Kasumi-1 (cell line): ENCODE measurements at regions not wholly inside any gene's neighbourhood (a gene's known extent, or its start where the extent isn't known, plus 50 kb on each side); places are given as distances from the start of the nearest gene placed in this dataset.

ENCODE experiments used
- DNase-seq, 2 experiments: peaks; one replicate each; lab custom pipeline; 2025; lab: John Stamatoyannopoulos, UW

DNA sequence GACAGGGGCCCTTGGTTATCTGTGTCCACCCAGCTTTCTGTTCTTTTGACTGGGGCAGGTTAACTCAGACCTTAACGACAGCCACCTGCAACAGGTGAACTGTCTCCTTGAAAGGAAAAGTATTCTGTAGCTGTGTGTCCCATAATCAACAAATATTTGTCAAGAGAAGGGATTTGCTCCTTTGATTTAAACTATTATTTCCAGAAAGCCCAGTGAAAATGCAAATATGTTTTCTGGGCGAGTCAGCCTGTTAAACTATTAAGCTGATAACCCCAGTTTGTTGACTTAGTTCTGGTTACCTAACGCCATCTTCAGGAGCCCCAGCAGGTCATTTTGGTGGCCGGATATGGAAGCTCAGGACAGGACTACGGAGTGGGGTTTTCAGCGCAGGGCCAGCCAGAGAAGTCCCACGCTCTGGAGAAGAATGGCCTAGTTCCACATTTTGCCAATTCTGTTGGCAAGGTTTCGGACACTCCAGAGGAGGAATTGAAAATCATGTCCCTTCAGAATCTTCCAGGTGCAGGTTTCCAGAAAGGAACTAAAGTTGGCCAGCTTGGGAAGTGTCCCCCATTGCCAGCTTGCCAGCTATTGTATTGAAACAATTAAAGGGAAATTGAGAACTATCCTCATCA is 54.5 kb downstream of the ADRA2A start:
- no peak for DNase-seq

DNA sequence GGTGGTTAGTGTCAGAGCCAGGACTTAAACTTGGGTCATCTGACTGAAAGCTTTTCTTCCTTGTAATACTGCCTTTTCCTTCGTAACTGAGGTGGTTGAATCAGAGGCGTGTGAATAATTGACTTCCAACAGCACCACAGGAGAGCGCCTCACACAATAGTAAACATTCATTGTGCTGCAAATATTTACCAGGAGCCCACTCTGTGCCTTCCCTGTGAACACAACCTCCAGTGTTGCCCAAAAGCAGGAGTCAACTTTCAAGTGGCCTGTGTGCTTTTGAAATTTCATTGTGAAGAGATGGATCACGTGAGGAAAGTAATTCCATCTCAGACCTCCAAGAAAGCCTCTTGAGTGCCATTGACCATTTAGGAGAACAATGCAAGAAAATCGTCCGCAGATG is 60.2 kb downstream of the ADRA2A start:
- DNase-seq: no peak

DNA sequence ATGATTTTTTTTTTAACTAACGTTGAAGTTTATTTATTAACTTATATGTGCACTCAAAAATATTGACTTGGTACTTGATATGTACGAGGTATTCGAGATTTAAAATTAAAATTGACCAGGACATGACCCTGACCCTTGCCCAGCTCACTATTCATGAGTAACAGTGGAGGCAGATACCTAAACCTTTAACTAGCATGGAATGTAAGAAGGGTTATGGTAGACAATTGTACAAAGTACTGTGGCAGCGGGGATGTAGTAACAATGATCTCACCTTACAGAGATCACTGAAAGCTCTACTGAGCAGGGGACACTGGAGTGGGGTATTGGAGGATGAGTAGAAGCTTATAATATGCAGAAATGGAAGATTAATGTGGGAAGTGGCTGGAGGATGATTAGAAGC is 60.8 kb downstream of the ADRA2A start:
- DNase-seq: no peak

DNA sequence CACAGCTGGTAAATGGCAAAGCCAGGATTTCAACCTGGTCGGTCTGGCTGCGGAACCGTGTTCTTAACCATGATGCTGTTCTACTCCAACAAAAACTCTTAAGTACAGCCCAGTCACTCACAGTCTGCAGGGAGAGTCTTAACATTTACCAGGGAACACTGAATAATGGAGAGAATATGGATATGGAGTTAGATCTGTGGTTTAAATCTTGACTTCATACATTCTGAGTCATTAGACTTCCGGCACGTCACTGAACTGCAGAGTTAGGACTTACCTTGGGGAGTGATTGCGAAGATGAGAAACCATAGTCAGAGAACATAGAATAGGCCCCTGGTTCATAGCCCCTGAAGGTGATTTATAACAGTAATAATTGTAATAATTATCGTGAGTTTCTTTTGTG is 61.7 kb downstream of the ADRA2A start:
- DNase-seq: no peak

DNA sequence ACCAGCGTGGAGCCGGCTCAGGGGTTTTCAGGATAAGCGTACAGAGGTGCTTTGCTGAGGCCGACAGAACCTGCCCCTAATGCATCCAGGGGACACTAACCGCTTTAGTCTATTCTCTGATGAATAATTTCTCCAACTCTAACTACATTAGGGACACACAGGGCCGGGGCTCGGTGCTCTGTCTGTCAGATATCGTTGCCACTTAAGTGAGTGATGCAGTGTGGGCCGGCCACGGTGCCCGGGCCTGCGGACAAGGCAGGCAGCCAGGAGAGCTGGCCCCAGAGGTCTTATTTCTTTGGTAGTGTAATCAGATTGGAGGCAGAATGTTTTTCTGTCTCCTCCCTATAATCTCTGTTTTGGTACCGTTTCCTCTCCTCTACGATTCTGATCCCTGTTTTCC is 62.7 kb downstream of the ADRA2A start:
- no peak for DNase-seq

DNA sequence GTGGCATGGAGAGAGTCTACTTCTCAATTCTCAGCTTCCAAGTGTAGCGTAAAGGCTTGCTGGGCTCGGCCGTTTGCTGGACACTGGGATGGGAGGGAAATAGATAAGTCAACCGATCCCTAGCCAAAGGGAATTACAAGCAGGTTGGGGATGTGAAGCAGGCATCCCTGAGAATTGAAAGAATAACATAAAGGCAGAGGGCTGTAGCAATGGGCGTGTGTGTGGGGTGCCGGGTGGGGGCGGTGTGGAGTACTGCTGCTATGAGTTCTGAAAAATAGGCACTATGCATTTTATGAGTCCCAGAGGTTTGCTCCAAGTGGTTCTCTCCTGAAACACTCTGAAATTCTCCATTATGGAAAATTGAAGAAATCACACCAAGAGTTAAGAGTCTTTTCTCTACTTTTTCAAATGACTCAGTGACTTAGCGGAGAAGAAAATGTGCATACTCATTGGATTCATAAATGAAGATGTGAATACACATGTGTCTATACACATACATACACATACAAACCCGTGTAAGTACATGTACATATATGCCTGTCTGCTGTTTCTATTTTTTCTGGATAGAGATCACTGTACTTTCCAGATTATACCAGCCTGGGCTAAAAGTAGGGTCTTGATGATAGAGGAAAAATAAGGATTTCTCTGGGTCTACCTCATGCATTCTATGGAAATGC is 65.4 kb downstream of the ADRA2A start:
- DNase-seq: no peak

DNA sequence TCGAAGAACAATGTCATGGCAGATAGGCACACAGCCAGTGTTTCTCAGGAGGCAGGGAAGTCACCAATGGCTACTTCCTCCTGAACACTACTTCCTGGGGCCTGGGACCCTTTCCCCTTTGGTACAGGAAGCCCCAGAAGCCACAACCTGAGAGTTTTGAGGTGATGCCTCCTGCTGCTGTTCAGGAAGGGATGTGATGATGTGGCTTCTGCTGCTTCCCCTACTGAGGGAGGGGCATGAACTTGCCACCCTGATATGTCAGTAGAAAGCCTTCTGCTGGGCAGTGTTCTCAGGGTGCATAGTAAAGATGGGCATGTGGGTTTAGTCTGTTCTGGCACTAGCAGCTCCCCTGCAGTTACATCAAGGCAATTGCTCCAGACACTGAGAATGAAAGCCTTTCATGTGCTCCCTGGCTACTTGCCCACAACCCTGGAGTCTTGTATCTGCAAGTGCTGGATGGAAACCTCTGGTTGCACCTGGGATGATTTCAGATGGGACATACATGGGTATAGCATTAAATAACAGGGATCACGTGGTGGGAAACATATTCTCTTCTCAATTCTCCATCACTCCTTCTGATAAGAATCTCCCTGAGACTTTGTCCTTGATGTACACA is 69.3 kb downstream of the ADRA2A start:
- DNase-seq: peak; percentile 60 to 61

DNA sequence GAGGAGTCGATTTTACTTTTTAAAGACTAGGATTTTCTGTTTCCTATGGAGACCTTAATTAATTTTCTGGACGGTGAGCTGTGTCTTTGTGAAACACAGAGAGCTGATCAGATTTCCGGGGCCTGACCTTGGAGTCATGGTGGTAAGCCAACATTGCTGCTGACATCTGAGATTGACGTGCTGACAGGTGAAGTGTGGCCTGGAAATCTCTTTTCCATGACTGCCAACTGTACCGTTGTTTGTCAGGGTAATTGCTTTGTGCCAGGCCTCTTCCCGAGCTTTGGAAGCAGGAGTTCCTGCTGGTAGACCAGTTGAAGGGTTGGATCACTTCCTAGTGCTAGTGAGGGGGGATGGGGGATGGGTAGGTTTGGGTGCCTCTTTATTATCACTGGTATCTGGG is 71.2 kb downstream of the ADRA2A start:
- DNase-seq: no peak

DNA sequence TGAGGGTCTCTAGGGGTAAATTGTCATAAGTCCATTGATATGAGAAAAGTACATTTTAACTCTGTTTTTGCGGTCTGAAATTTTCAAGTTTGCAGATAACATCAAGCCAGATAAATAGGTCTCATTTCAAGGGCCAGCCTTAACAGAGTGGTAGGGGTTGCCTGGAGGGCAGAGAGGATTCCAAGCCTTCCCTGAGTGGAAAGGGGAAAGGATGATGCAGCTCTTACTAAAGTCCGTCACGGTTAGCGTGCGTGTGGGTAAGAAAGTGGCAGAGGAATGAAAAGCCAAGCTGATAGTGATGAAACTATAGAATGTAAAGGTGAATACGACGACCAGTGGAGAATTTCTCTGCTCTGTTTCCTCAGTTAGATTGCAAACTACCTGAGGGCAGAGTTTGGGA is 71.6 kb downstream of the ADRA2A start:
- DNase-seq: no peak

DNA sequence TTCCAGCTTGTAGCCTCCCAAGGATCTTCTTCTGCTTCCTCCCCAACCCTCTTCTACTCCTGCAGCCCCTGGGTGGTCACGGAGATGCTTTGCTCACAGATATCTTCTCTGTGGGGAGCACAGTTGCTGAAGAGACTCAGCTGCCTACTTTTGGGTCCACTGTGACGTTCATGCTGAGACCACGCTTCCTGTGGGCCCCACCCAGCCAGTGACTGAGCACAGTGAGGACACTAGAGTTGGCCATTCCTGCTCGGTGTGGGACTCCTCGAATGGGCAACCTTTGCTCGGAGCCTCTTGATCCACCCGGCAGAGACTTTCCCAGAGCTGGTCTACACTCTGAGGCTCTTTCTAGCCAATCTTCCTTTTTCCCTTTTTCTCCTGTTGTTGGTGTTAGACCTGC is 73.9 kb downstream of the ADRA2A start:
- no peak for DNase-seq

DNA sequence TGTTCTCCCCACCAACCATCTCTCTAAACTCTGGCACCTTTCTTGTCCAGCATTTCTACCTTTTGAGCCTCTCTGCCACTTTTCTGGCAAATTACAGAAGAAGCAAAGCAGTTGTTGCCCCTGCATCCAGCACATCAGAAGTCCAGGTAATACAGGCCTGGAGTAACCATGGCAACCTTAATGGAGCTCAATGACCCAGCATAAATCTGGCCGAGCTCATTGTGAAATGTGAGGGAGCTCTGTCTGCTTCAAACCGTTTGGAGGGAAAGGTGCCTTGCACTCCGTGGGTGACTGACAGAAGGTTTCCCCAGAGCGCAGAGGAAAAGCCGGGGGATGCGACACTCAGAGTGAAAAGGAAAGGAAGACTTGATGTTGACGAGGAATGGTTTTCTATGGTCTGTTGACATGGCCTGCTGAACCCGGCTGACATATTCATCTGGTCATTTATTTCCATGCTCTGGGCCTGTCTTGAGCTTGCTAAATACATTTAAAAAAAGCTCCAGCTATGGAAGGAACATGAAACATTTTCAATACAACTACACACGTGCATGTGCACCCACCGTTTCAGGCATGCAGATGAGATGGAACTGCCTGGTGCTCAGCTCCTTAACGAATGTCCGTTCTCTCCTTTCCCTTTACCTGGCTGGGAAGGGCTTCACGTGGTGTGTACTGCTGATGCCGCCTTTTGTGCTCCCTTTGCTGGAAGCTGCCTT is 74.9 kb downstream of the ADRA2A start:
- no peak for DNase-seq

DNA sequence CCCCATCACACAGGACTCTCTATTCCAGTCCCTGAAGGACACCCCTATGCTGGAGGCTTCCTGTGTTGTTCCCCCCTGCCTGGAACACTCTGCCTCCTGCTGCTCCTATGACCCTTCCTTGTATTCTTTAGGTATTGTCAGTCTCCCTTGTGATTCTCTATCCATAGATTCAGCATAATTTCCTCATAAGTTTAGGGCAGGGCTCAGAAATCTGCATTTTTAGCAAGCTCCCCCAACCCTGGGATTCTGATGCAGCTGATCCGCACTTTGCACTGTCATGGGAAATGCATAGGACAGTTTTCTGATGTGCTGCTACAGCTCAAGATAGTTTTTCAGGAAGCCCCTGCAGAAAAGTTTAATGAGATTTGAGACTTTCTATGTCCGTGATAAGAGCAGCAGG is 79.9 kb downstream of the ADRA2A start:
- peak in 1 of 2 experiments; percentile 31 for DNase-seq

DNA sequence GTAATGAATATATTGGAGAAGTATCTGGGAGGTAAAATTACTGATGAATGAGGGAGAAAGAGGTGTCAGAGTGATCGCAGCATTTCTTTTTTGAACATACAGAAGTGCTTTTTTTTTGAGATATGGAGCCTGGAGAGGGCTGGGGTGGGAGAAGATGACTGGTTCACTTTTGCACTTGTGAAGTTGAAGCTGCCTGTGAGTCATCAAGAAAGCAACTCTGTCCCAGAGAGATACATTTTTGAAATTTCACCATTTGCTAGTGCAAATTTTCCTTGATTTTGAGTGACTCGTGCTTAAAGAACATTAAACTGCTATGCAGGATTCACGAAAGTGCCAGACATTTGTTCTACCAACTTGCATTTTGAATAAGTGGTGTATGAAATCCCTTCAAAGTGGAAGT is 81.8 kb downstream of the ADRA2A start:
- no peak for DNase-seq

DNA sequence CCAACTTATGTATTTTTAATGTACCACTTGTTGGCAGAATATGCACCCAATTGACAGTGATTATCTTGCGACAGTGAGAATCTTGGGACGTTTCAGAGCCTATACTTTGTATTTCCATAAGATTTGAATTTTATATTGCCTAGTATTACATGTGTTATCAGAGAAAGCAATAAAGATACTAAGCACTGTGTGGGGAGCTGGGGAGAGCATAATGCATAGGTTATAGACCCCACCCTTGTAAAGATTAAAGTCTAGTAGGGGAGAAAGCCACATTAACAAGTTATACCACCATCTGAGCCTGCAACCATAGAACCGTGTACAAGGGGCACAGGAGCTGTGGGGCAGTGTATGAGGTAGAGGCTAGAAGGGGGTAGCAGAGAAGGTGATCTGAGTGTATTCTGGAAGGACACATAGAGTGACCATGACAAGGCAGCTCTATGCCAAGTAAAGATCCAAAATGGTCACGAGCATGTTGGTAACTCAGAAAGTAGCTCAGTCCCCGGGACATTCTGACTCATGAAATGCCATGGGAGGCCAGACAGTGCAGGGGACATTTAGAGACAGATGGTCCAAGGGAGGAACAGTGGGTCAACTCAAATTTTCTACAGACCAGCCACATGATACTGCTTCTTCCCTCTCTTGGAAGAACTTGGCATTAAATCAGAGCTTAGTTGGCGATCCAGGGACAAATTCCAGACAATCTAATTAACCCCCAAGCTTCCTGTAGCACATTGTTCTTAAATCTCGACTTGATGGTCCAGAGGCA is 84.5 kb downstream of the ADRA2A start:
- DNase-seq: no peak

DNA sequence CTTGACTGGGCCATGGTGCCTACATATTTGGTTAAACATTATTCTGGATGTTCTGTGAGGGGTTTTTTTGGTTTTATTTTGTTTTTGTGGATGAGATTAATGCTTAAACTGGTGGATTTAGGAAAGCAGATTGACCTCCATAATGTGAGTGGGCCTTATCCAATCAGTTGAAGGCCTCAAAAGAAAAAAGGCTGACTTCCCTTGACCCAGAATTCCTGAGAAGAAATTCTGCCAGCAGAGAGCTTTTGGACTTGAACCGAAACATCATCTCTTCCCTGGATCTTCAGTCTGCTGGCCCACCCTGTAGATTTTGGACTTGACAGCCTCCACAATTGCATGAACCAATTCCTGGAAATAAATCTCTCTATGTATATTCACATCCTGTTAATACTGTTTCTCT is 94.4 kb downstream of the ADRA2A start:
- DNase-seq: no peak

DNA sequence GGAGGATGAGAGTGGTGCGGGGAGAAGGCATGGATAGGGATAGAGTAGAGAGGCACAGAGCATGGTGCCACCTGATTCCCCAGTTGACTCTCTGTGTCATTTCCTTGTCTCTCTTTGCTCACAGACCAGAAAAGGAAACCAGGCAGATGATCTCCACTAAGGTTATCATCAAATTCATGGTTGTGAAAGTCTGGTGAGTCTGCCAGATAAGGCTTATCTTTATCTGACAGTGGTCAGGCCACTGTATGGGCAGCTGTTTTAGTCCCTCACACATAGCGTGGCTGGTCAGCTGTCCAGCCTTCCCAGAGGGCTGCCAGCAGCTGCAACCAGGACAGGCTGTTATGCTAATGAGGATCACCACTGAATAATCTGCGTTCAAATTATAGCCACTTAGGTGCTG is 99.0 kb downstream of the ADRA2A start:
- DNase-seq: no peak

DNA sequence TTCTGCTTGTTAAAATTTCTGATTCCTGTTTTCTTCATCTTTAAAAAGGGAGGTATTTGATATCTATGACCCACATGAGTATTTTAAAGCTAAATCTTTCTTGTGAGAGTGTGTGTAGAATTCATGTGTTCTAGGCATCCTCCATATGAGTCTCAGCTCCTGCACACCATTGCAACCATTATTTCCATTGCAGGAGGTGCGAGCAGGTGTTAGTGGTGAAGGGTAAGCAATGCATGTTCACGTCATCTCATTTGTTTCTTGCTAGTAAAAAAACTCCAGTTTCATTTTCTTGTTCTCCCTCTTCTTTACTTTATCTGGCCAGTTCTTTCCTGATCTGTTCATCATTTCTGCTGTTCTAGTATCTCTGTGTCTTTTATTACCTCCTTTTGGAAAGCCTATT is 100.5 kb downstream of the ADRA2A start:
- no peak for DNase-seq

DNA sequence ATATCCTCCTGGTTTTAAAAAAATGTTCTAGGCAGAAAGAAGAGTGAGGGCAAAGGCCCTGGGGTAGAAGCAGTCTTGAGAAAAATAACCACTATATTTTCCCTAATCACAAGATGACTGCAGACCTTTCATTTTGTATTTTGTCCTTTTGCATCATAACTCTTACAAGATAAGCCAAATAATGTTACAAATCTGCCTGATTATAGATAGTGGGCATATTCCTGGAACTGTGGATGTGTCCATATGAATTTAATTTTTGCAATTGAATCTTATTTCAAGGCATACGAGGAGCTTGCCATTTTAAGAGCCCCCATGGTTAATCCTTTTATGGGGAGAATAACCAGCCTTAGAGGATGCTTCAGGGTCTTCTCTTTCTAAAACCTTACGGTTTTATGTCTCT is 102.7 kb downstream of the ADRA2A start:
- no peak for DNase-seq

DNA sequence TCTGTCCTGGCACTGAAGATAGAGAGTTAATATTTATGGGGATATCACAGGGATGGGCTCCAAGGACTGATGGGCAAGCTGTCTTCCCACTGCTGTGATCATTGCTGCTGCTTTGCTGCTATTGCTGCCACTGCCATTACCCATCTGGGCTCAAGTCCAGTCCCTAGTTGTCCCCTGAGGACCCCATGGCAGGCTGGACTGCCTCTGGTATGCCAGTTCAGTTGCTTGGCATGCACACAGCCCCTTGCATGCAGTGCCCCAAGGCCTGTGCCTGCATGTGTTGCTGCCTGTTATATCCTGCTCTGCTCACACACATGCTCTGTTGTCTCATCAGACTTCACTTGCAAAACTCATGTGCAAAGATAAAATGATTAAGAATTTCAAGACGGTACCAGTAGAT is 109.5 kb downstream of the ADRA2A start:
- DNase-seq: no peak

DNA sequence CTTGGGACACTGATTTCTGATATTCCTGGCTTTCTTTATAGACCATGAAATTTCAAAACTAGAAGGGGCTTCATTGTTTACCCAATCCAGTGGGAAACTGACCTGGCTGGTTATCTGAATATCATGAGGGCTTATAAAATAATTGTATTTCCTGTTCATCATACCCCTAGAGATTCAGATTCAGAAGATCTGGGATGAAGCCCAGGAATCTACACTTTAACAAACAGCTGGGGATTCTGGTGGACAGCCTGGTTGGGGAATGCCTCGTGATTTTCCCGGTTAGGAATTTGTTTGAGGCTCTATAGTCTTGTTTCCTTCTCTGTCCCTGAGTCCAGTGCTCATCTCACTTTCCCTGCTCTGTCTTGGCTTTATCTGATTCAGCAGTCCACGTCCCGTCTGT is 110.3 kb downstream of the ADRA2A start:
- DNase-seq: no peak

DNA sequence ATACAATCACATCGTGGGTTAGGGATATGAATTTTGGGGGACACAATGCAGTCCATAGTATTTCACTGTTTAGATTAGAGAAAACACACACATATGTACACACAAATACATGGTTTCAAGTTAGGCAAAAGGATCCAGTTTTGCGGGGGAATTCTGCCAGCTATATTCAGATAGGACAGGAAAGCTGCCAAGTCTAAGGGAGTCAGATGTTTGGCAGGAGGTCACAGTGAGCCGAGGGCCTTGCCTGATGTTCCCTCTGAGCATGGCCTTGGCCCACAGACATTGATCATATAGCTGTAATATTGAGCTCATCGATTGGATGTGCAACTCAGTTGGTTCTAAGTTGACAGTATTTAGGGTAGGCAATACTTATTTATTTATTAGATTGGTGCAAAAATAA is 122.8 kb downstream of the ADRA2A start:
- no peak for DNase-seq

DNA sequence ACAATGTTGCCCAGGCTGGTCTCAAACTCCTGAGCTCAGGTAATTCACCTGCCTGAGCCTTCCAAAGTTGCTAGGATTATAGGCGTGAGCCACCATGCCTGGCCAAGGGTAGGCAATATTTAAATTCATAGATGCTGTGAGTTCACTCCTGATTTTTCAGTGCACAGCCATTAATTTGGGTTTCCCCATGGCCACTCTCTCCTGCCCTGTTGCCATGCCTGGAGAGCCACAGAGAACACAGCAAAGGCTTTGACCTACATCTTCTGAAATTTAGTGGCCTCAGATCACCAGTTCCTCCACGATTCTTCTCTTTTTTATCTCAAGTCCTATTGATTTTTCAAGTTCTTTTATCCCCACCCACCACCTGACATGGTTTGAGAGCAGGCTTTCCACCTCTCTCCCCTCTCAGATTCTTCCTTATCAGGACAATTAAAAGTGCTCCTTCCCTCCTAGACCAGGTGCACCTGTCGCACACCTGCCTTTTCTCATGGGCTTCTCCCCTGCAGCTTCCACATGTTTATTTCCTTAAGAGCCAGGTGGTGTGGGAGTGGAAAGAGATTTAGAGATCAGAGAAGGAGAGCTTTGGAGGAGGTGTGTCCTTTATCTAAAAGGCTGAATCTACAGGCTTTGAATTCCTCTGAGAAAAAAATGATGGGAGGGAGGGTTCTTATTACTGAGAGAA is 123.8 kb downstream of the ADRA2A start:
- DNase-seq: no peak
